ENCODE measurements at regions not wholly inside any gene's neighbourhood (a gene's known extent, or its start where the extent isn't known, plus 50 kb on each side); places are given as distances from the start of the nearest gene placed in this dataset.

DNA sequence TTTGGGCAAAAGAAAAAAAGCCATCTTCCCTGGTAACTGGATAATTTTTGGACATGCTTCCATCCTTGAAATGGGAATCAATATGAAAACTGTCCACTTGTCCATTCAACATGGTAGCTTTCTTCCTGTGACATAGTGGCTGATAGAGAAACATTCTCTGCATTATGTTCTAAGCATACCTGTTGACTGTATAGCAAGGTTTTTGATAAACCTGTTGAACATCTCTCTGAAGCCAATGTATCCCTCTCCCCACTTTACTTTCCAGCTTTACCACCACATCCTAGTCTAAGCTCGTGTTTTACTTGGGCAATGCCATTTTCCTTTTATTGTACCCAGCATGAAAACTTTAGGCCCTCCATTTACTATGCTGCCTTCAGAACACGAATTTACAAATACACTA, 630.1 kb downstream of the TOX3 start:
- no peaks in the 10 kb centered on the region for H3K4me1 ChIP-seq (ENCODE audit: insufficient read depth)
- Mint-ChIP-seq H3K4me1 (no peaks in the 10 kb centered on the region), H3K27ac (no peak overlapping the region), H3K36me3 (ENCODE audit: low read depth) (no peaks in the 10 kb centered on the region), H3K27me3 (ENCODE audit: insufficient read depth, low read depth, poor library complexity) (peaks cover 1% of the 10 kb centered on the region), H3K9me3 (no peaks in the 10 kb centered on the region), H3K4me3 (no peak overlapping the region)
- DNase-seq (ENCODE audit: low spot score) (no peak), ATAC-seq (no peak)
- no peaks in the 10 kb centered on the region for H3F3A ChIP-seq (replicated peaks; ENCODE audit: low read depth)
- H3K9me2 ChIP-seq (ENCODE audit: insufficient read depth) = peaks cover 2% of the 10 kb centered on the region; the same call in 1 of the 2 replicates
- H2AFZ ChIP-seq = no peak overlapping the region
- H3K36me3 ChIP-seq (ENCODE audit: insufficient read depth) = no peaks in the 10 kb centered on the region
- no peak overlapping the region for H3K4me2 ChIP-seq
- H3K27ac ChIP-seq (ENCODE audit: low read depth) = no peak overlapping the region
- no peaks in the 10 kb centered on the region for H3K27me3 ChIP-seq (ENCODE audit: insufficient read depth)
- no peaks in the 10 kb centered on the region for H4K20me1 ChIP-seq (replicated peaks; ENCODE audit: insufficient read depth)
- TF ChIP-seq, protein P1, sequence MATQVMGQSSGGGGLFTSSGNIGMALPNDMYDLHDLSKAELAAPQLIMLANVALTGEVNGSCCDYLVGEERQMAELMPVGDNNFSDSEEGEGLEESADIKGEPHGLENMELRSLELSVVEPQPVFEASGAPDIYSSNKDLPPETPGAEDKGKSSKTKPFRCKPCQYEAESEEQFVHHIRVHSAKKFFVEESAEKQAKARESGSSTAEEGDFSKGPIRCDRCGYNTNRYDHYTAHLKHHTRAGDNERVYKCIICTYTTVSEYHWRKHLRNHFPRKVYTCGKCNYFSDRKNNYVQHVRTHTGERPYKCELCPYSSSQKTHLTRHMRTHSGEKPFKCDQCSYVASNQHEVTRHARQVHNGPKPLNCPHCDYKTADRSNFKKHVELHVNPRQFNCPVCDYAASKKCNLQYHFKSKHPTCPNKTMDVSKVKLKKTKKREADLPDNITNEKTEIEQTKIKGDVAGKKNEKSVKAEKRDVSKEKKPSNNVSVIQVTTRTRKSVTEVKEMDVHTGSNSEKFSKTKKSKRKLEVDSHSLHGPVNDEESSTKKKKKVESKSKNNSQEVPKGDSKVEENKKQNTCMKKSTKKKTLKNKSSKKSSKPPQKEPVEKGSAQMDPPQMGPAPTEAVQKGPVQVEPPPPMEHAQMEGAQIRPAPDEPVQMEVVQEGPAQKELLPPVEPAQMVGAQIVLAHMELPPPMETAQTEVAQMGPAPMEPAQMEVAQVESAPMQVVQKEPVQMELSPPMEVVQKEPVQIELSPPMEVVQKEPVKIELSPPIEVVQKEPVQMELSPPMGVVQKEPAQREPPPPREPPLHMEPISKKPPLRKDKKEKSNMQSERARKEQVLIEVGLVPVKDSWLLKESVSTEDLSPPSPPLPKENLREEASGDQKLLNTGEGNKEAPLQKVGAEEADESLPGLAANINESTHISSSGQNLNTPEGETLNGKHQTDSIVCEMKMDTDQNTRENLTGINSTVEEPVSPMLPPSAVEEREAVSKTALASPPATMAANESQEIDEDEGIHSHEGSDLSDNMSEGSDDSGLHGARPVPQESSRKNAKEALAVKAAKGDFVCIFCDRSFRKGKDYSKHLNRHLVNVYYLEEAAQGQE (IDR thresholded peaks at IDR 0.05; ENCODE audit: unreplicated experiment) = no peak
- TF ChIP-seq ZNF114 (CRISPR knock-in tag; IDR thresholded peaks at IDR 0.05) = no peak
- H3K4me3 ChIP-seq = no peak overlapping the region
- no peaks in the 10 kb centered on the region for H3K79me2 ChIP-seq (replicated peaks; ENCODE audit: insufficient read depth)

DNA sequence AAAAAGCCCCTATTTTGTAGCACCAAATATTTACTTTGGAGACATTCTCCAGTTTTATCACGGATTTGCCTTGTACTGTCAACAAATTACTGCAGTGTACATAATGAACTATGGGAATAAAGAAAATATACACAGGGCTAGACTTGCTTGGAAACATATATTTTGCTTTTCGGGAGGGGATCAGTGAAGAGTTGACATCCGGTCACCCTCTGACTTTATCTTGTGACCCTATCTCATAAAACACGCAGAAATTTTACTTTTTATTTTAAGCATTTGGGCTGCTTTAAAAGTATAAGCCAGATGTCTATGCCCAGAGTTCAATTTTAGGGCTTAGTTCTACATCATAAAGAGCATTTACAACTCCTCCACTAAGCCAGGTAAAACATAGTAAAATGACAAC, 630.7 kb downstream of the TOX3 start:
- Mint-ChIP-seq H3K9me3 (no peaks in the 10 kb centered on the region), H3K4me1 (no peaks in the 10 kb centered on the region), H3K27me3 (ENCODE audit: insufficient read depth, low read depth, poor library complexity) (peaks cover 1% of the 10 kb centered on the region), H3K4me3 (no peak overlapping the region), H3K36me3 (ENCODE audit: low read depth) (no peaks in the 10 kb centered on the region), H3K27ac (no peak overlapping the region)
- Histone ChIP-seq H3F3A (replicated peaks; ENCODE audit: low read depth) (no peaks in the 10 kb centered on the region), H2AFZ (no peak overlapping the region), H3K27ac (ENCODE audit: low read depth) (no peak overlapping the region), H3K4me3 (no peak overlapping the region), H3K36me3 (ENCODE audit: insufficient read depth) (no peaks in the 10 kb centered on the region), H3K4me2 (no peak overlapping the region), H4K20me1 (replicated peaks; ENCODE audit: insufficient read depth) (no peaks in the 10 kb centered on the region), H3K79me2 (replicated peaks; ENCODE audit: insufficient read depth) (no peaks in the 10 kb centered on the region), H3K9me2 (ENCODE audit: insufficient read depth) (peaks cover 2% of the 10 kb centered on the region; the same call in 1 of the 2 replicates), H3K4me1 (ENCODE audit: insufficient read depth) (no peaks in the 10 kb centered on the region), H3K27me3 (ENCODE audit: insufficient read depth) (no peaks in the 10 kb centered on the region)
- DNase-seq (ENCODE audit: low spot score) (no peak), ATAC-seq (no peak)
- no peak for TF ChIP-seq ZNF331 (CRISPR knock-in tag; IDR thresholded peaks at IDR 0.05; ENCODE audit: low read depth)
- TF ChIP-seq JUNB (IDR thresholded peaks at IDR 0.05; ENCODE audit: unreplicated experiment) = no peak
- TF ChIP-seq, protein P2, sequence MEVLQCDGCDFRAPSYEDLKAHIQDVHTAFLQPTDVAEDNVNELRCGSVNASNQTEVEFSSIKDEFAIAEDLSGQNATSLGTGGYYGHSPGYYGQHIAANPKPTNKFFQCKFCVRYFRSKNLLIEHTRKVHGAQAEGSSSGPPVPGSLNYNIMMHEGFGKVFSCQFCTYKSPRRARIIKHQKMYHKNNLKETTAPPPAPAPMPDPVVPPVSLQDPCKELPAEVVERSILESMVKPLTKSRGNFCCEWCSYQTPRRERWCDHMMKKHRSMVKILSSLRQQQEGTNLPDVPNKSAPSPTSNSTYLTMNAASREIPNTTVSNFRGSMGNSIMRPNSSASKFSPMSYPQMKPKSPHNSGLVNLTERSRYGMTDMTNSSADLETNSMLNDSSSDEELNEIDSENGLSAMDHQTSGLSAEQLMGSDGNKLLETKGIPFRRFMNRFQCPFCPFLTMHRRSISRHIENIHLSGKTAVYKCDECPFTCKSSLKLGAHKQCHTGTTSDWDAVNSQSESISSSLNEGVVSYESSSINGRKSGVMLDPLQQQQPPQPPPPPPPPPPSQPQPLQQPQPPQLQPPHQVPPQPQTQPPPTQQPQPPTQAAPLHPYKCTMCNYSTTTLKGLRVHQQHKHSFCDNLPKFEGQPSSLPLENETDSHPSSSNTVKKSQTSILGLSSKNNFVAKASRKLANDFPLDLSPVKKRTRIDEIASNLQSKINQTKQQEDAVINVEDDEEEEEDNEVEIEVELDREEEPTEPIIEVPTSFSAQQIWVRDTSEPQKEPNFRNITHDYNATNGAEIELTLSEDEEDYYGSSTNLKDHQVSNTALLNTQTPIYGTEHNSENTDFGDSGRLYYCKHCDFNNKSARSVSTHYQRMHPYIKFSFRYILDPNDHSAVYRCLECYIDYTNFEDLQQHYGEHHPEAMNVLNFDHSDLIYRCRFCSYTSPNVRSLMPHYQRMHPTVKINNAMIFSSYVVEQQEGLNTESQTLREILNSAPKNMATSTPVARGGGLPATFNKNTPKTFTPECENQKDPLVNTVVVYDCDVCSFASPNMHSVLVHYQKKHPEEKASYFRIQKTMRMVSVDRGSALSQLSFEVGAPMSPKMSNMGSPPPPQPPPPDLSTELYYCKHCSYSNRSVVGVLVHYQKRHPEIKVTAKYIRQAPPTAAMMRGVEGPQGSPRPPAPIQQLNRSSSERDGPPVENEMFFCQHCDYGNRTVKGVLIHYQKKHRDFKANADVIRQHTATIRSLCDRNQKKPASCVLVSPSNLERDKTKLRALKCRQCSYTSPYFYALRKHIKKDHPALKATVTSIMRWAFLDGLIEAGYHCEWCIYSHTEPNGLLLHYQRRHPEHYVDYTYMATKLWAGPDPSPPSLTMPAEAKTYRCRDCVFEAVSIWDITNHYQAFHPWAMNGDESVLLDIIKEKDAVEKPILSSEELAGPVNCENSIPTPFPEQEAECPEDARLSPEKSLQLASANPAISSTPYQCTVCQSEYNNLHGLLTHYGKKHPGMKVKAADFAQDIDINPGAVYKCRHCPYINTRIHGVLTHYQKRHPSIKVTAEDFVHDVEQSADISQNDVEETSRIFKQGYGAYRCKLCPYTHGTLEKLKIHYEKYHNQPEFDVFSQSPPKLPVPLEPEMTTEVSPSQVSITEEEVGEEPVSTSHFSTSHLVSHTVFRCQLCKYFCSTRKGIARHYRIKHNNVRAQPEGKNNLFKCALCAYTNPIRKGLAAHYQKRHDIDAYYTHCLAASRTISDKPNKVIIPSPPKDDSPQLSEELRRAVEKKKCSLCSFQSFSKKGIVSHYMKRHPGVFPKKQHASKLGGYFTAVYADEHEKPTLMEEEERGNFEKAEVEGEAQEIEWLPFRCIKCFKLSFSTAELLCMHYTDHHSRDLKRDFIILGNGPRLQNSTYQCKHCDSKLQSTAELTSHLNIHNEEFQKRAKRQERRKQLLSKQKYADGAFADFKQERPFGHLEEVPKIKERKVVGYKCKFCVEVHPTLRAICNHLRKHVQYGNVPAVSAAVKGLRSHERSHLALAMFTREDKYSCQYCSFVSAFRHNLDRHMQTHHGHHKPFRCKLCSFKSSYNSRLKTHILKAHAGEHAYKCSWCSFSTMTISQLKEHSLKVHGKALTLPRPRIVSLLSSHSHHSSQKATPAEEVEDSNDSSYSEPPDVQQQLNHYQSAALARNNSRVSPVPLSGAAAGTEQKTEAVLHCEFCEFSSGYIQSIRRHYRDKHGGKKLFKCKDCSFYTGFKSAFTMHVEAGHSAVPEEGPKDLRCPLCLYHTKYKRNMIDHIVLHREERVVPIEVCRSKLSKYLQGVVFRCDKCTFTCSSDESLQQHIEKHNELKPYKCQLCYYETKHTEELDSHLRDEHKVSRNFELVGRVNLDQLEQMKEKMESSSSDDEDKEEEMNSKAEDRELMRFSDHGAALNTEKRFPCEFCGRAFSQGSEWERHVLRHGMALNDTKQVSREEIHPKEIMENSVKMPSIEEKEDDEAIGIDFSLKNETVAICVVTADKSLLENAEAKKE (CRISPR knock-in tag; IDR thresholded peaks at IDR 0.05) = no peak
- TF ChIP-seq POLR2AphosphoS5 (IDR thresholded peaks at IDR 0.05; ENCODE audit: low read depth) = no peak
- TF ChIP-seq EZH2 (IDR thresholded peaks at IDR 0.05; ENCODE audit: low read depth, unreplicated experiment) = no peak
- TF ChIP-seq NANOG (IDR thresholded peaks at IDR 0.05; ENCODE audit: borderline replicate concordance) = no peak
- TF ChIP-seq, protein P1 (IDR thresholded peaks at IDR 0.05; ENCODE audit: unreplicated experiment) = no peak
- TF ChIP-seq STAT1 (IDR thresholded peaks at IDR 0.05; ENCODE audit: unreplicated experiment) = no peak
